GM12878 (cell line): ENCODE measurements at regions not wholly inside any gene's neighbourhood (a gene's known extent, or its start where the extent isn't known, plus 50 kb on each side); places are given as distances from the start of the nearest gene placed in this dataset.

ENCODE experiments used
- CBX5 ChIP-seq: sonication (generic); IDR thresholded peaks from 2 replicates; pipeline ENCODE4 v1.6.1; 2016; ENCODE audit warnings: low read depth, moderate library complexity, mild to moderate bottlenecking, inconsistent platforms
- DPF2 ChIP-seq: fragments of 450-650 bp; IDR thresholded peaks from 2 replicates; pipeline ENCODE4 v1.6.1; 2017; ENCODE audit warnings: mild to moderate bottlenecking
- EZH2 ChIP-seq: IDR thresholded peaks from 2 replicates; pipeline ENCODE4 v1.6.1; 2012; ENCODE audit warnings: low read depth, mild to moderate bottlenecking, control low read depth, inconsistent platforms, low read length, borderline replicate concordance; ENCODE audit not compliant: control insufficient read depth
- POLR2A ChIP-seq: IDR thresholded peaks from 2 replicates; pipeline ENCODE4 v1.6.1; 2011; ENCODE audit warnings: low read depth, mild to moderate bottlenecking, low read length
- POLR2AphosphoS5 ChIP-seq: IDR thresholded peaks from 2 replicates; pipeline ENCODE4 v1.6.1; 2011; ENCODE audit warnings: mild to moderate bottlenecking, low read length, inconsistent platforms
- SIN3A ChIP-seq: IDR thresholded peaks from 2 replicates; pipeline ENCODE4 v1.6.1; 2012; ENCODE audit warnings: low read depth, low read length, improper control_type of control experiment
- ZNF622 ChIP-seq: fragments of 450-650 bp; IDR thresholded peaks from 2 replicates; pipeline ENCODE4 v1.6.1; 2017; ENCODE audit warnings: mild to moderate bottlenecking, inconsistent platforms
- ZSCAN29 ChIP-seq: fragments of 450-650 bp; IDR thresholded peaks from 2 replicates; pipeline ENCODE4 v1.6.1; 2017; ENCODE audit warnings: mild to moderate bottlenecking, moderate library complexity
- TF ChIP-seq, protein P1 (sequence below), 3 experiments: IDR thresholded peaks in 2 of 3; conservative IDR thresholded peaks in 1 of 3; 2 replicates each; pipeline ENCODE4 v1.5.1; 2011; ENCODE audit warnings: low read depth in 3 of 3, low read length in 3 of 3, mild to moderate bottlenecking in 3 of 3, control low read depth in 2 of 3, moderate library complexity in 2 of 3, inconsistent platforms in 1 of 3, mixed read lengths in 1 of 3; ENCODE audit not compliant: control insufficient read depth in 2 of 3, insufficient read depth in 1 of 3; ENCODE audit errors: extremely low read depth in 1 of 3
- TF ChIP-seq, protein P2 (sequence below): fragments of 450-650 bp; formaldehyde crosslinking; IDR thresholded peaks from 2 replicates; pipeline ENCODE4 v1.4.0; 2020; ENCODE audit warnings: mild to moderate bottlenecking, moderate library complexity
- TF ChIP-seq, protein P3 (sequence below): IDR thresholded peaks from 2 replicates; pipeline ENCODE4 v1.6.1; 2011; ENCODE audit warnings: low read depth, low read length, improper control_type of control experiment, borderline replicate concordance

DNA sequence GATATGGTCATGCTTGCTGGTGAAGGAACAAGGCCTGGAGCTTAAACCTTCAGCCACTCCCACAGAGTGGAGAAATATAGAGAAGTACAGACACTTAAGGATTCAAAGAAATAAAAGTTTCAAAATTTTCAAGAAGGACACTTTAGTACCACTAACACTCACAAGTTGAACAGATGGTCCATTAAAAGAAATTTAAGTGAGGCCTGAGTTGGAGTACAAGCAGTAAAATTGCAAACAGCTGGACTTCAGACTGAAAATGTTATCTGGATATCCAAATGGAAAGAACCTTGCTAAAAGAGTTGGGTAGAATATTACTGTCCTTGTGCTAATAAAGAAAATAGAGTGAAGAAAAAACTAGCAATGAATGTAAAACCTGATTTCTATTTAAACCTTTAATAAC lies 397.1 kb upstream of the KCNMB2 start:
- TF ChIP-seq DPF2 (no peak), SIN3A (no peak), ZSCAN29 (no peak), EZH2 (no peak), POLR2AphosphoS5 (no peak), CBX5 (no peak), ZNF622 (no peak), POLR2A (no peak)
- TF ChIP-seq, protein P1, sequence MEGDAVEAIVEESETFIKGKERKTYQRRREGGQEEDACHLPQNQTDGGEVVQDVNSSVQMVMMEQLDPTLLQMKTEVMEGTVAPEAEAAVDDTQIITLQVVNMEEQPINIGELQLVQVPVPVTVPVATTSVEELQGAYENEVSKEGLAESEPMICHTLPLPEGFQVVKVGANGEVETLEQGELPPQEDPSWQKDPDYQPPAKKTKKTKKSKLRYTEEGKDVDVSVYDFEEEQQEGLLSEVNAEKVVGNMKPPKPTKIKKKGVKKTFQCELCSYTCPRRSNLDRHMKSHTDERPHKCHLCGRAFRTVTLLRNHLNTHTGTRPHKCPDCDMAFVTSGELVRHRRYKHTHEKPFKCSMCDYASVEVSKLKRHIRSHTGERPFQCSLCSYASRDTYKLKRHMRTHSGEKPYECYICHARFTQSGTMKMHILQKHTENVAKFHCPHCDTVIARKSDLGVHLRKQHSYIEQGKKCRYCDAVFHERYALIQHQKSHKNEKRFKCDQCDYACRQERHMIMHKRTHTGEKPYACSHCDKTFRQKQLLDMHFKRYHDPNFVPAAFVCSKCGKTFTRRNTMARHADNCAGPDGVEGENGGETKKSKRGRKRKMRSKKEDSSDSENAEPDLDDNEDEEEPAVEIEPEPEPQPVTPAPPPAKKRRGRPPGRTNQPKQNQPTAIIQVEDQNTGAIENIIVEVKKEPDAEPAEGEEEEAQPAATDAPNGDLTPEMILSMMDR (IDR thresholded peaks at IDR 0.05 in 2 of 3, conservative IDR thresholded peaks at IDR 0.05 in 1 of 3; ENCODE audit: control insufficient read depth in 2 of 3, extremely low read depth in 1 of 3, insufficient read depth in 1 of 3, low read depth in 3 of 3, low read length in 3 of 3): no peak
- TF ChIP-seq, protein P2, sequence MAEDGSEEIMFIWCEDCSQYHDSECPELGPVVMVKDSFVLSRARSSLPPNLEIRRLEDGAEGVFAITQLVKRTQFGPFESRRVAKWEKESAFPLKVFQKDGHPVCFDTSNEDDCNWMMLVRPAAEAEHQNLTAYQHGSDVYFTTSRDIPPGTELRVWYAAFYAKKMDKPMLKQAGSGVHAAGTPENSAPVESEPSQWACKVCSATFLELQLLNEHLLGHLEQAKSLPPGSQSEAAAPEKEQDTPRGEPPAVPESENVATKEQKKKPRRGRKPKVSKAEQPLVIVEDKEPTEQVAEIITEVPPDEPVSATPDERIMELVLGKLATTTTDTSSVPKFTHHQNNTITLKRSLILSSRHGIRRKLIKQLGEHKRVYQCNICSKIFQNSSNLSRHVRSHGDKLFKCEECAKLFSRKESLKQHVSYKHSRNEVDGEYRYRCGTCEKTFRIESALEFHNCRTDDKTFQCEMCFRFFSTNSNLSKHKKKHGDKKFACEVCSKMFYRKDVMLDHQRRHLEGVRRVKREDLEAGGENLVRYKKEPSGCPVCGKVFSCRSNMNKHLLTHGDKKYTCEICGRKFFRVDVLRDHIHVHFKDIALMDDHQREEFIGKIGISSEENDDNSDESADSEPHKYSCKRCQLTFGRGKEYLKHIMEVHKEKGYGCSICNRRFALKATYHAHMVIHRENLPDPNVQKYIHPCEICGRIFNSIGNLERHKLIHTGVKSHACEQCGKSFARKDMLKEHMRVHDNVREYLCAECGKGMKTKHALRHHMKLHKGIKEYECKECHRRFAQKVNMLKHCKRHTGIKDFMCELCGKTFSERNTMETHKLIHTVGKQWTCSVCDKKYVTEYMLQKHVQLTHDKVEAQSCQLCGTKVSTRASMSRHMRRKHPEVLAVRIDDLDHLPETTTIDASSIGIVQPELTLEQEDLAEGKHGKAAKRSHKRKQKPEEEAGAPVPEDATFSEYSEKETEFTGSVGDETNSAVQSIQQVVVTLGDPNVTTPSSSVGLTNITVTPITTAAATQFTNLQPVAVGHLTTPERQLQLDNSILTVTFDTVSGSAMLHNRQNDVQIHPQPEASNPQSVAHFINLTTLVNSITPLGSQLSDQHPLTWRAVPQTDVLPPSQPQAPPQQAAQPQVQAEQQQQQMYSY (CRISPR knock-in tag): no peak
- TF ChIP-seq, protein P3, sequence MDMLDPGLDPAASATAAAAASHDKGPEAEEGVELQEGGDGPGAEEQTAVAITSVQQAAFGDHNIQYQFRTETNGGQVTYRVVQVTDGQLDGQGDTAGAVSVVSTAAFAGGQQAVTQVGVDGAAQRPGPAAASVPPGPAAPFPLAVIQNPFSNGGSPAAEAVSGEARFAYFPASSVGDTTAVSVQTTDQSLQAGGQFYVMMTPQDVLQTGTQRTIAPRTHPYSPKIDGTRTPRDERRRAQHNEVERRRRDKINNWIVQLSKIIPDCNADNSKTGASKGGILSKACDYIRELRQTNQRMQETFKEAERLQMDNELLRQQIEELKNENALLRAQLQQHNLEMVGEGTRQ: no peak
